ENCODE measurements at regions not wholly inside any gene's neighbourhood (a gene's known extent, or its start where the extent isn't known, plus 50 kb on each side); places are given as distances from the start of the nearest gene placed in this dataset.

DNA sequence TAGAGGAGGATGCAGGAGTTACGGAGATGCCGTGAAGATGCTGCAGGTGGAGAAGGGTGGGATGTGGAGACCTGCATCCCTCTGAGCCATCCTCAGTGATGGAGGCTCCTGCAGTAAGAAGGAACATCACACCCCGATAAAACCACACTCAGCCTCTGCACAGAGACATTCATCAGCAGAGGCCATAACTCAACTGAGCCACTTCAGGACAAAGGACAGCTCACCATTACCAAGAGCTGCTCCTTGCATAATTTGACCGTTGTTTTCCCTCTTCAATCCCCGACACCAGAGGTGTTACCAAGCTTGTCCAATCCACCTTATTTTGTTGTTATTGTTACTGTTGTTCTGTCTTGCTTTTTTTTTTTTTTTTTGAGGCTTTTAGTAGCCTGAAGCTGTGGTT lies 543.9 kb downstream of the AJAP1 start:
- Histone ChIP-seq H3K4me1 (peaks cover 3% of the 10 kb centered on the region), H3K27ac (no peak overlapping the region), H3K4me3 (no peak overlapping the region), H3K36me3 (ENCODE audit: low read depth, missing control alignments) (no peaks in the 10 kb centered on the region), H3K9me3 (no peaks in the 10 kb centered on the region), H3K27me3 (no peaks in the 10 kb centered on the region)
- intact Hi-C loops (cut with DNase I; ENCODE audit: low total_unique reads) = no loop called here
- no peak for DNase-seq
- WGBS, 2 donors = 69% methylated on average over 5 of the region's 5 CpGs
- no peak for TF ChIP-seq POLR2A (IDR thresholded peaks at IDR 0.05)
- TF ChIP-seq, protein P1, sequence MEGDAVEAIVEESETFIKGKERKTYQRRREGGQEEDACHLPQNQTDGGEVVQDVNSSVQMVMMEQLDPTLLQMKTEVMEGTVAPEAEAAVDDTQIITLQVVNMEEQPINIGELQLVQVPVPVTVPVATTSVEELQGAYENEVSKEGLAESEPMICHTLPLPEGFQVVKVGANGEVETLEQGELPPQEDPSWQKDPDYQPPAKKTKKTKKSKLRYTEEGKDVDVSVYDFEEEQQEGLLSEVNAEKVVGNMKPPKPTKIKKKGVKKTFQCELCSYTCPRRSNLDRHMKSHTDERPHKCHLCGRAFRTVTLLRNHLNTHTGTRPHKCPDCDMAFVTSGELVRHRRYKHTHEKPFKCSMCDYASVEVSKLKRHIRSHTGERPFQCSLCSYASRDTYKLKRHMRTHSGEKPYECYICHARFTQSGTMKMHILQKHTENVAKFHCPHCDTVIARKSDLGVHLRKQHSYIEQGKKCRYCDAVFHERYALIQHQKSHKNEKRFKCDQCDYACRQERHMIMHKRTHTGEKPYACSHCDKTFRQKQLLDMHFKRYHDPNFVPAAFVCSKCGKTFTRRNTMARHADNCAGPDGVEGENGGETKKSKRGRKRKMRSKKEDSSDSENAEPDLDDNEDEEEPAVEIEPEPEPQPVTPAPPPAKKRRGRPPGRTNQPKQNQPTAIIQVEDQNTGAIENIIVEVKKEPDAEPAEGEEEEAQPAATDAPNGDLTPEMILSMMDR (IDR thresholded peaks at IDR 0.05) = no peak

DNA sequence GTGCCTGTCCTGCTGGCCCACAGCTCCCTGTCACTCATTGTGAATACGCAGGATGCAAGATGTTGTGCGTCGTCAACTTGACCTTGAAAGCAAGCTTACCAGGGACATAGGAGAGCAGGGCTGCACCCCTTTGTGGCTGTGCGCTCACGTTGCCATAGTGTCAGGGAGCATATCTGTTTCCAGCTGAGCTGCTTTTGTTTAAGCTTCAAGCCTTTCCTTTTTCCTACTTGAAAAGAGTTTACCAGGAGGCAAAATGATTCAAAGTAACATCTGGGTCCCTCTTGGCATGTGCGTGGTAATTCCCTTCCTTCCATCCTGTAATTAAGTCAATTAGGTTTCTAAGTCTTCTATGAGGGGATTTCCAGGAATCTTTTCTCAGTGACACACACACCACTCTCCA lies 537.1 kb downstream of the AJAP1 start:
- intact Hi-C loops (cut with DNase I; ENCODE audit: low total_unique reads) = no loop called here
- Histone ChIP-seq H3K27ac (no peak overlapping the region), H3K9me3 (no peaks in the 10 kb centered on the region), H3K4me1 (peaks cover 3% of the 10 kb centered on the region), H3K27me3 (no peaks in the 10 kb centered on the region), H3K4me3 (no peak overlapping the region), H3K36me3 (ENCODE audit: low read depth, missing control alignments) (no peaks in the 10 kb centered on the region)
- no peak for DNase-seq
- WGBS, 2 donors = 40 to 55% methylated on average over 6 of the region's 6 CpGs
- TF ChIP-seq, protein P1 (IDR thresholded peaks at IDR 0.05) = no peak
- no peak for TF ChIP-seq POLR2A (IDR thresholded peaks at IDR 0.05)

DNA sequence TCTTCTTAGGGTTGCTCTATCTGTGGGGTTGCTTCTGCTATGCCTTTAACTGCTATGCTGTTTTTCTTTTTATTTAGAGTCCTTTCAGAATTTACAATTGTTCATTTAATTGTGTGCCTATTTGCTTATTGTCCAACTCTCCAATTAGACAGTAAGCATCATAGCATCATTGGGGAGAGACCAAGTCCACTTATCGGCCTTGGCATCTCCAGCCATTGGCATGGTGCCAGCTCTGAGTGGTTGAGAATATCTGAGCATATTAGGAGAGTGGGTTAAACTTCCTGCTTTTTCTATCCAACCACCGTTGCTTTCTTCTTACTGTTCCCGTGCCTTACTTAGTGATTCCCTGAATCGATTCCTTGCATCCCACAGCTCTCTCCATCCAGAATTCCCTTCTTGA lies 535.0 kb downstream of the AJAP1 start:
- H3K4me1 ChIP-seq = peaks cover 3% of the 10 kb centered on the region
- H3K4me3 ChIP-seq = no peak overlapping the region
- no peaks in the 10 kb centered on the region for H3K36me3 ChIP-seq (ENCODE audit: low read depth, missing control alignments)
- TF ChIP-seq, protein P1 (IDR thresholded peaks at IDR 0.05) = no peak
- no peak for TF ChIP-seq POLR2A (IDR thresholded peaks at IDR 0.05)
- no peaks in the 10 kb centered on the region for H3K9me3 ChIP-seq
- no peaks in the 10 kb centered on the region for H3K27me3 ChIP-seq
- 71 to 74% methylated on average over 4 of the region's 4 CpGs for WGBS, 2 donors
- no peak overlapping the region for H3K27ac ChIP-seq
- intact Hi-C loops (cut with DNase I; ENCODE audit: low total_unique reads) = no loop called here
- DNase-seq = no peak

DNA sequence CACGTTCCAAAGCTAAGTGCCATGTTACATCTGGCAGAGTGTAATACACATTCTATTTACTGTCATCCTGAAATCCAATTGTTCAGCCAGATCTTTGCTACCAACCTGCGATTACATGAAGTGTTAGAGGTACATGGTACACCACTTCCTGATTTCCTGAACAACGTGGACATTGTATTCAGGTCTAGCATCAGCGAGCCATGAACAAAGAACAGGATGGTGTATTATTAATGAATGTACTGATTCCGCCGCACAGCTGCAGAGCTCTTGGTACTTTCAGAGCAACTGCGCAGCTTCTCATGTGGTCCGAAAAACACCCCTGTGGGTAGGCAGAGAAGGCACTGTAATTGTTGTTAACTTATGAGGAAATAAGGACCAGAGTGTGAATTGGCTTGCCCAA lies 511.4 kb downstream of the AJAP1 start:
- intact Hi-C loops (cut with DNase I; ENCODE audit: low total_unique reads) = no loop called here
- no peaks in the 10 kb centered on the region for H3K36me3 ChIP-seq (ENCODE audit: low read depth, missing control alignments)
- no peak for TF ChIP-seq POLR2A (IDR thresholded peaks at IDR 0.05)
- TF ChIP-seq, protein P1 (IDR thresholded peaks at IDR 0.05) = no peak

DNA sequence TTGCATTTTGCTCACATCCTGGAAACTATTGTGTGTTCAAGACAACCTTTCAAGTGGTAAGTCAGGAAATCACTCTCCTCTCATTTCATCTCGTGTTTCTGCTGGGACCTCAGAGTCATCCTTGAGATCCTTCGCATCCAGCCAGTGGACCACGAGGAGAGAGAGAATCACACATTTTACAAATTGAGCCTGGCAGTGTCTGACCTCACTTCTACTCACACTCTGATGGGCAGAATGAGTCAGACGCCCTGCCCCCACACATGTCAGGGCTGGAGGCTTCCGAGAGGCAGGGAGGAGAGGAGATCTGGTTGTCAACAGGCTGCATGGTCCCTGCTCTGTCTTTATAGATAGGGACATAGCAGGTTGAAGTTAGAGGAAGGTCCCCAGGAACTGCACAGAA lies 509.7 kb downstream of the AJAP1 start:
- no peaks in the 10 kb centered on the region for H3K9me3 ChIP-seq
- no peak for DNase-seq
- no peak overlapping the region for H3K4me3 ChIP-seq
- TF ChIP-seq, protein P1 (IDR thresholded peaks at IDR 0.05) = no peak
- TF ChIP-seq POLR2A (IDR thresholded peaks at IDR 0.05) = no peak
- H3K27ac ChIP-seq = no peak overlapping the region
- H3K4me1 ChIP-seq = no peaks in the 10 kb centered on the region
- no peaks in the 10 kb centered on the region for H3K36me3 ChIP-seq (ENCODE audit: low read depth, missing control alignments)
- H3K27me3 ChIP-seq = no peaks in the 10 kb centered on the region
- WGBS, 2 donors = 70 to 76% methylated on average over 5 of the region's 5 CpGs
- intact Hi-C loops (cut with DNase I; ENCODE audit: low total_unique reads) = no loop called here

More for the DNA sequence above, 511.4 kb downstream of the AJAP1 start:
- Histone ChIP-seq H3K9me3 (no peaks in the 10 kb centered on the region), H3K27ac (no peak overlapping the region), H3K27me3 (no peaks in the 10 kb centered on the region), H3K4me1 (no peaks in the 10 kb centered on the region), H3K4me3 (no peak overlapping the region)
- DNase-seq = no peak
- WGBS, 2 donors = 86 to 91% methylated on average over 8 of the region's 8 CpGs
